ENCODE measurements at regions not wholly inside any gene's neighbourhood (a gene's known extent, or its start where the extent isn't known, plus 50 kb on each side); places are given as distances from the start of the nearest gene placed in this dataset.

DNA sequence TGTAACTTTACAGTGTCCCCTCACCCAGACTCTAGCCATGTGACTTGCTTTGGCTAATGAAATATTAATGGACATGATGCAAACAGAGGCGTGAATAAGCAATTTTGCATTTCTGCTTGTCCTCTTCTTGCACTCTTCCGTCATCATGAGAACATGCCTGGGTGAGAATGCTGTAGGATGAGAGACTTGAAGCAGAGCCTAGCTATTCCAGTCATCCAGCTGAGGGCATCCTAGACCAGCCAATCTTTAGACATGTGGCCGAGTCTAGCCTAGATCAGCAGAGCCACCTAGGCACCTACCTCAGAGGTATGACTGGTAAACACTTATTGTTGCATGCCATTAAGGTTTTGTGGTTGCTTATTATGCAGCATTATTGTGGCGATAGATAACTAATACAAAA lies 450.5 kb upstream of the AZI2 start:
- WGBS, 10 experiments, result 23 to 86% (median 81%) methylated on average over 1 to 4 of the region's 4 CpGs; no CpG with 5 or more reads in 3 of the 10 experiments
- Histone ChIP-seq H3K4me1 (replicated peaks in 1 of 2) (no peaks in the 10 kb centered on the region), H3K27ac (no peak overlapping the region), H3K4me3 (no peak overlapping the region)
- peak; percentile 37 to 97 (median 92) for ATAC-seq (replicated peaks in 6 of 8)
- in situ Hi-C loops (cut with MboI; ENCODE audit: low pct_unique_long_range_greater_than_20kb in 2 of 9, low sequenced_read_pairs in 9 of 9, unreplicated experiment in 9 of 9), result no loop called here

DNA sequence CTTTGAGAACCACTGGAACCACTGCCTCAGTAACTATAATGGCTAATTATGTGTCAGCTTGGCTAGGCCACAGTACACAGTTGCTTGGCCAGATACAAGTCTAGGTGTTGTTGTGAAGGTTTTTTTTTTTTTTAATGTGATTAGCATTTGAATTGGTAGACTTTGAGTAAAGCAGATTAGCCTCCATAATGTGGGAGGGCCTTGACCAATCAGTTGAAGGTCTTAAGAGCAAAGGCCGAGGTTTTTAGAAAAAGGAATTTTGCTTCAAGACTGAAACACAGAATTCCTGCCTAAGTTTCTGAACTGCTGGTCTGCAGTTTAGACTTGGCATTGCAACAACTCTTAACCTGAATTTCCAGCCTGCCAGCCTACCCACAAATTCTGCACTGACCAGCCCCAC lies 451.6 kb upstream of the AZI2 start:
- no peaks in the 10 kb centered on the region for H3K4me1 ChIP-seq (replicated peaks in 1 of 2)
- no peak overlapping the region for H3K27ac ChIP-seq
- ATAC-seq (replicated peaks in 6 of 8), result no peak
- in situ Hi-C loops (cut with MboI; ENCODE audit: low pct_unique_long_range_greater_than_20kb in 2 of 9, low sequenced_read_pairs in 9 of 9, unreplicated experiment in 9 of 9), result no loop called here
- H3K4me3 ChIP-seq, result no peak overlapping the region
- WGBS, 10 experiments, result 50 to 100% (median 71%) methylated on average over 1 of the region's 1 CpG; no CpG with 5 or more reads in 4 of the 10 experiments

DNA sequence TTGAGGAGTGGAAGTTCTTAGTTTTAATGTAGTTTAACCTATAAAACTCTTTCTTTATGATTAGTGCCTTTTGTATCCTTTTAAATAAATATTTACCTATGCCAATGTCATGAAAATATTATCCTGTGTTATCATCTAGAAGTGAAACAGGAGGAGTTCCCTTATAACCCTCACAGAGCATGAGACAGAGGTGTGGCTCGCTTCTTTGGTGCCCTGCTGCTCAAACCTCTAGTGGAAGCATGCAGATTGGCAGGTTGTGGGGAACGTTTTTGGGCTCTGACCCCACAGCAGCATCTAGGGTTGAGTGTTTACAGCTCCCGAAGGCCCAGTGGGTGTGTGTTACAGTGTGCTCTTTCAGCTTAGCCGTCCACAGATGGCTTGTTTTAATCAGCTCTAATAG lies 459.4 kb upstream of the AZI2 start:
- no peaks in the 10 kb centered on the region for H3K4me1 ChIP-seq (replicated peaks in 1 of 2)
- H3K27ac ChIP-seq, result no peak overlapping the region
- in situ Hi-C loops (cut with MboI; ENCODE audit: low pct_unique_long_range_greater_than_20kb in 2 of 9, low sequenced_read_pairs in 9 of 9, unreplicated experiment in 9 of 9), result no loop called here
- no peak overlapping the region for H3K4me3 ChIP-seq
- WGBS, 10 experiments, result 21 to 100% (median 79%) methylated on average over 1 to 3 of the region's 4 CpGs; no CpG with 5 or more reads in 6 of the 10 experiments
- no peak for ATAC-seq (replicated peaks in 6 of 8)

DNA sequence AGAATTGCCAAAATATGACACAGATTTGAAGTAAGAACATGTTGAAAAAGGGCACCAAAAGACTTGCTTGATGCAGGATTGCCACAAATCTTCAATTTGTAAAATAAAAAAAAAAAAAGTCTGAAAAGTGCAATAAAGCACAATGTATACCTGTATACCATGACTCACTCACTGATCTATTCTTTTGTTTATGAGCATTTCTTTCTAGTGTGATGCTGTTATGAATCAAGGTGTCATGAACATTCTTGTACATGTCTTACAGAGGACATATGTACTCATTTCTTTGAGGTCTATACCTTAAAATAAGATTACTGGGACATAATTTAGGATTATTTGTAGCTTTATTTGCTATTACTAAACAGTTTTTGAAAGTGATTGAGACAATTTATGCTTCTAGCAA lies 464.9 kb upstream of the RBMS3 start:
- no peak for ATAC-seq (replicated peaks in 6 of 8)
- H3K4me1 ChIP-seq (replicated peaks in 1 of 2), result no peaks in the 10 kb centered on the region
- H3K27ac ChIP-seq, result no peak overlapping the region
- H3K4me3 ChIP-seq, result no peak overlapping the region
- in situ Hi-C loops (cut with MboI; ENCODE audit: low pct_unique_long_range_greater_than_20kb in 2 of 9, low sequenced_read_pairs in 9 of 9, unreplicated experiment in 9 of 9), result no loop called here

DNA sequence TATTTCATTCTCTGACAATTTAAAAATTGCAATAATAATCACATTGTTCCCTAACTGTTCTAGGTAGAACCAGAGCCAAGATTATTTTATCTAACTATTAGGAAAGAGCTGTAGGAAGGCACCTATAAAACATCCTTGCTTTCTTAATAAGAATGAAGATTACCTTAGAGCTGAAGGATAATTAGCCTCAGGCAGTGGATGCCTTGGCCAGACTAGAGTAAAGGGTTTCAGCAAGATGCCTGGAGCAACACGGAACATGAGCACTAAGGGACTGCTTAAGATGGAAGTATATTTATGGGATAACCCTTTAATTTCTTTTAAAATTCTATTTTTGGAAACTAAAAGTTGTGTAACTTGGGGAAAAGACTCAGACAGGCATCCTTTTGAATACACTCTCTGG lies 456.6 kb upstream of the RBMS3 start:
- Histone ChIP-seq H3K27ac (no peak overlapping the region), H3K4me1 (replicated peaks in 1 of 2) (no peaks in the 10 kb centered on the region), H3K4me3 (no peak overlapping the region)
- in situ Hi-C loops (cut with MboI; ENCODE audit: low pct_unique_long_range_greater_than_20kb in 2 of 9, low sequenced_read_pairs in 9 of 9, unreplicated experiment in 9 of 9), result no loop called here
- 14 to 100% (median 100%) methylated on average over 1 of the region's 1 CpG; no CpG with 5 or more reads in 3 of the 10 experiments for WGBS, 10 experiments
- ATAC-seq (replicated peaks in 6 of 8), result no peak

DNA sequence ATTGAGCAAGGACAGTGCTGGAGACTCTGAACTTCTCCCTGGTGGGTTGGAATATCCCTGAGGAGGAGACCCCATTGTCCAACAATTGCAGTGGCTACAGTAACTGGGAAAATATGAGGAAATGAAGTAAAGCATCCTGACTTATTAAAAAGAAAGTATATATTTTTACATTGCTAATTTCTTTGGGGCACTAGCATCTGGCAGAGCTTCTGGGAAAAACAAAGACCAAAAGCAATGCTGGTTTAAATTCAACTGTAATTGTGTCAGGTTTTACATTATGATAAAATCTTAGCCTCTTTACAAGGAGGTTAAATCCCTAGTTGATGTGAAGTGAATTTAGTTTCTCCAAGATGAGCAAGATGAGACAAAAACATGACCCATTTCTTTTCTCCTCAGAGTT lies 454.0 kb upstream of the RBMS3 start:
- Histone ChIP-seq H3K27ac (no peak overlapping the region), H3K4me1 (replicated peaks in 1 of 2) (no peaks in the 10 kb centered on the region), H3K4me3 (no peak overlapping the region)
- ATAC-seq (replicated peaks in 6 of 8), result peak in 3 of 8 experiments; percentile 57 to 68 (median 61)
- in situ Hi-C loops (cut with MboI; ENCODE audit: low pct_unique_long_range_greater_than_20kb in 2 of 9, low sequenced_read_pairs in 9 of 9, unreplicated experiment in 9 of 9), result no loop called here

DNA sequence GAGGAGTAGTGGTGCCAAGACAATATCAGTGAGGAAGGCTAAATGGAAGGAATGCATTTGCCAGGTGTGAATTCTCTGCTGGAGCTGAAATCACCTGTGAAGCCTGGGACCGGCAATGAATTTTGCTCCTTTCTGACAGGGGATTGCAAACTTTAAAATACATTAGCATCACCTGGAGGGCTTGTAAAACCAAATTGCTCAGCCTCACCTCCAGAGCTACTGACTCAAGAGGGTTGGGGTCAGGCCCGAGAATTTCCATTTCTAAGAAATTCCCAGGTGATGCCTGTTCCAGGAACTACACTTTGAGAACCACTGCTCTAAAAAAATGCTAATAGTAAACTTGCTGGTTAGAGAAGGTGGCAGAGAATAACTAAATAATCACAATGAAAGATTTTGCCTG lies 445.6 kb upstream of the RBMS3 start:
- WGBS, 10 experiments, result 0 to 88% (median 69%) methylated on average over 1 to 2 of the region's 2 CpGs; no CpG with 5 or more reads in 1 of the 10 experiments
- in situ Hi-C loops (cut with MboI; ENCODE audit: low pct_unique_long_range_greater_than_20kb in 2 of 9, low sequenced_read_pairs in 9 of 9, unreplicated experiment in 9 of 9), result no loop called here
- no peak overlapping the region for H3K27ac ChIP-seq
- H3K4me3 ChIP-seq, result no peak overlapping the region
- ATAC-seq (replicated peaks in 6 of 8), result no peak
- H3K4me1 ChIP-seq (replicated peaks in 1 of 2), result peaks cover 0 to 3% of the 10 kb centered on the region in 2 donors

DNA sequence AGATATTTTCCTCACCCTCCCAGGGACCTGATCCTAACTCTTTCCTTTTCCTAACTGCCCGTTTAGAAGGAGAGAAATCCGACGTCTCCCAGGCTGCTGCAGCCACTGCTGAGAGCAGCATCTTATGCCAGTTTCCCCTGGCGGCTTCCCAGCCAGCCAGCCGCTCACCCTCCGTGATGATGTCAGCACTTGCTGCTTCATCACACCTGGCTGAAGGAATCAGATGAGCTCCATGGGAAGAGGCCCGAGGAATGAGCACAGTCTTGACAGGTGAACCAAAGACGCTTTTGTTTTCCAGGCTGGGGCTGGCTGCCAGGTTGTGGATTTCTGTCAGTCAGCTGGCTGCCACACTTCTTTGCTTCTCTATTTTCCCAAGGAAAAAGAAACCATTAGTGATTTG lies 445.1 kb upstream of the RBMS3 start:
- ATAC-seq (replicated peaks in 6 of 8), result peak in 4 of 8 experiments; percentile 24 to 56 (median 32)
- in situ Hi-C loops (cut with MboI; ENCODE audit: low pct_unique_long_range_greater_than_20kb in 2 of 9, low sequenced_read_pairs in 9 of 9, unreplicated experiment in 9 of 9), result no loop called here
- no peak overlapping the region for H3K4me3 ChIP-seq
- no peak overlapping the region for H3K27ac ChIP-seq
- peaks cover 0 to 3% of the 10 kb centered on the region in 2 donors for H3K4me1 ChIP-seq (replicated peaks in 1 of 2)
- WGBS, 10 experiments, result 0 to 71% (median 0%) methylated on average over 1 to 6 of the region's 8 CpGs; no CpG with 5 or more reads in 5 of the 10 experiments

DNA sequence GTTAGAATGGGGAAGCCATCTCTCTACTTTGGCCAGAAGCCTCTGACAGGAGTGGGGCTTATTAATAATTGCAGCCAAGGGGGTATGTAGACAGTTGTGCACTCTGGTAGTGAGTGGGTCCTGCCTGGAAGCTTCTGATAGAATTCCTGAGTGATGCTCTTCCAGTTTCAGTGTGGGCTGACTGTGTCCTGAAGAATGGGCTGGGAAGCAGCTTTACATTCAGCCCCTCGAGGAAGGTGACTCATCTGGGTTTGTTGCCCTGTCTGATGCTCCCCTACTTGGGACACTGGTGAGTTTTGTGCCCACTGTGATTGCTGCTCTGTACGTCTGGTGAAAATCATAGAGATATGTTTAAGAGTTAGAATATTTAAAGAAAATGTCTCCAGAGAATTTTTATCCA lies 444.7 kb upstream of the RBMS3 start:
- Histone ChIP-seq H3K27ac (no peak overlapping the region), H3K4me1 (replicated peaks in 1 of 2) (peaks cover 0 to 3% of the 10 kb centered on the region in 2 donors), H3K4me3 (no peak overlapping the region)
- peak in 1 of 8 experiments; percentile 16 for ATAC-seq (replicated peaks in 6 of 8)
- in situ Hi-C loops (cut with MboI; ENCODE audit: low pct_unique_long_range_greater_than_20kb in 2 of 9, low sequenced_read_pairs in 9 of 9, unreplicated experiment in 9 of 9), result no loop called here
- 60 to 100% methylated on average over 1 to 2 of the region's 2 CpGs; no CpG with 5 or more reads in 8 of the 10 experiments for WGBS, 10 experiments

DNA sequence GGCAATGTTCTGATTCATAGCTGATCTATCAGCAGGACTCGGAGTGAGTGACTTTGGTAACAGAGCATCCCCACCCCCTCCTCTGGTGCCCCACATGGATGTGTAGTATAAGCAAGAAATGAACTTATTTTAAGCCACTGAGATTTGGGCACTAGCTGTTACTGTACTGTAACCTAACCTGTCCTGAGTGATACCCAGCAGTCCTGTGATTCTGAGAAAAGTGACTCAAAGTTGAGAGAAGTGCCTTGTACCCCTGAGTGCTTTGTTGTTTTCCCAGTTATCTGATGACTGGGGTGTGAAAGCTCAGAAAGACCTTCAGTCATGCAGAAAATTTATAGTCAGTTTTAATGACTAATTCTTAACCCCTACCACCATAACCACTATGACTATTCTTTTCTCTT lies 439.9 kb upstream of the RBMS3 start:
- in situ Hi-C loops (cut with MboI; ENCODE audit: low pct_unique_long_range_greater_than_20kb in 2 of 9, low sequenced_read_pairs in 9 of 9, unreplicated experiment in 9 of 9), result no loop called here
- H3K4me3 ChIP-seq, result no peak overlapping the region
- ATAC-seq (replicated peaks in 6 of 8), result no peak
- 50 to 100% (median 73%) methylated on average over 1 of the region's 1 CpG; no CpG with 5 or more reads in 4 of the 10 experiments for WGBS, 10 experiments
- no peak overlapping the region for H3K27ac ChIP-seq
- peaks cover 0 to 3% of the 10 kb centered on the region in 2 donors for H3K4me1 ChIP-seq (replicated peaks in 1 of 2)

DNA sequence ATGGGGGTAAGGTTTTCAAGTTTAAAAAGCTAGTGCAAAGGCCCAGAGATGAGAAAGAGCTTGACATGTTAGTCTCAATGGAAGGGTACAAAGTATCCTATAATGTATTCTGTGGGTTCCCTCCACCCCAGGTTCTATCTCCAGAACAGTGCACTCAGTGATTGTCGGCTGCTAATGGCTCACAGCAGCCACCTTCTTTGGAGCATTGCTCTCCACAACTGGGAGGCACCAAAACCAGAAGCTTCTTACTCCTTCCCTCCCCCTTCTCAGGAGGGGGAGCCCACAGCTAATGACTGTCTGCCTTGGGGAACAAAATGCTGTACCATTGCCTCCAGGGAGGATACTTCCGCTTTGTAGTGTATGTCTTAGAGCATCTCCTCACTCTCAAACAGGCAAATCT lies 439.4 kb upstream of the RBMS3 start:
- H3K27ac ChIP-seq, result no peak overlapping the region
- H3K4me1 ChIP-seq (replicated peaks in 1 of 2), result peaks cover 1 to 4% of the 10 kb centered on the region in 2 donors
- 20 to 100% (median 80%) methylated on average over 1 to 2 of the region's 2 CpGs; no CpG with 5 or more reads in 5 of the 10 experiments for WGBS, 10 experiments
- no peak overlapping the region for H3K4me3 ChIP-seq
- no peak for ATAC-seq (replicated peaks in 6 of 8)
- in situ Hi-C loops (cut with MboI; ENCODE audit: low pct_unique_long_range_greater_than_20kb in 2 of 9, low sequenced_read_pairs in 9 of 9, unreplicated experiment in 9 of 9), result no loop called here

DNA sequence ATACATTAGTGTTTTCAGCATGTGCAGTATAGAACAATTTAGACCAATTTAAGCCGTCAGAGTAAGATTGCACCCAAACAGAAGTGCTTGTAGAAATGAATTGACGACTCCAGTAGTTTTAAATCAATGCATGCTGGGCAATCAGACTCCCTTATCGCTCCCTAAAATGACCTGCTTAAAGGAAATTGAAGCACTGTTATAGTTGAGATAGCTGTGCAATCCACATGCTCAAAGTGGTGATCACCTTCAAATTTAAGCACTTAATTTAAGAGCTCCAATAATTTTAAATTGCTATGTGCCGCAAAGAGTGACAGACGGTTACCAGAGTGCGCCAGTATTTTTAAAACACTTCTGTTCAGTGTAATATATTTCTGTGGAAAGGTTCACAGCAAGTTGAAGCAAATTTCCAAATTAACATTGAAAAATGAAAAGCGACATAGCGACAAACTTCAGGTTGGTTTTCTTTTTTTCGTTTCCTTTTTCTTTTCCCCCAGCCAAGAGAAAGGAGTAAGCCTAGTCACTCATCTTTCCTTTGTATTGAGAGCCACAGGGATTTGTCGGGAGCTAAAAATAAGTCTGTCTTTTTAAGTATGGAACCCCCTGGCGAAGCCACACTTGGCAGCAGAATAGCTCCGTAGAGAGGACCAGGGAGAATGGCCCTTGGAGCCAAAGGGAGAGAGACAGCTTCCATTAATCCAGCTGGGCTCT lies 436.4 kb upstream of the RBMS3 start:
- H3K27ac ChIP-seq, result no peak overlapping the region
- H3K4me3 ChIP-seq, result no peak overlapping the region
- H3K4me1 ChIP-seq (replicated peaks in 1 of 2), result peaks cover 12 to 26% of the 10 kb centered on the region in 2 donors
- ATAC-seq (replicated peaks in 6 of 8), result no peak
- in situ Hi-C loops (cut with MboI; ENCODE audit: low pct_unique_long_range_greater_than_20kb in 2 of 9, low sequenced_read_pairs in 9 of 9, unreplicated experiment in 9 of 9), result no loop called here
- 67 to 97% (median 79%) methylated on average over 2 to 12 of the region's 12 CpGs for WGBS, 10 experiments

DNA sequence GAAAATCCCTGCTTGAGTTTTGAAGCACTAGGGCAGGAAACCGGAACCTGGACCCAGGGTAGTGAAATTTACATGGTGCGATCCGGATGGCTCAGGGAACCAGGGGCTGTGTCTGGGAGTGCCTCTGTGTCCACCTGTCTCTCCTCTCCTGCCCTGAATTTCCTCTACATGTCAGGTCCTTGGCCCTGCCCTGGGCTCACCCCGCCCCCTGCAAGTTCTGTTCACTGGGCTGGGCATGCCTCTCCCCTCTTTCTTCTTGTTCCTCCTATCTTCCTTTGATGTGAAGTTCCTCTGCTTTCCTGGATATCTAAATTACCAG lies 435.9 kb upstream of the RBMS3 start:
- WGBS, 10 experiments, result 33 to 100% (median 80%) methylated on average over 1 to 4 of the region's 4 CpGs; no CpG with 5 or more reads in 3 of the 10 experiments

DNA sequence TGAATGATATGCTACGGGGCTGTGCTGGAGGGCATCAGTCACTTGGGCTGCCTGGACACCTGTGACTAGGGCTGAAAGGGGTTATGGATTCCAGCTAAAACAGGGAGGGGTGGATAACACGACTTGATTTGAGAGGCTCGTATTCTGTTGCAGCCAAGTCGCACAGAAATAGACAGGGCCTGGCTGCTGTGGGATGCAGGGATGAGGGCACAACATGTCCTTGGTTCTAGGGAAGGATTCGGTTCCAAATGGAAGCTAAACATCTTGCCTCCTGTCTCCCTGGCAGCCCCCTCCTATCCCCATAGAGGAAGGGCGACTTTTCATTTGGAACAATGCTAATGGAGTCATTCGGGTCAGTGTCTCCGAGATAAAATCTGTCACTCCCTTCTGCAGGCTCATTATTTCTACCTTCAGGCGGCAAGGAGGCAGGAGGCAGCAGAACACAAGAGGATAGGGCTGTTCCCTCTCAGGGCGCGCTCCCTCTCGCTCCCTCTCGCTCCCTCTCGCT lies 433.8 kb upstream of the RBMS3 start:
- Histone ChIP-seq H3K4me3 (peak overlapping the region in 3 of 5 donors; percentile 10 to 17 (median 15)), H3K4me1 (replicated peaks in 1 of 2) (peaks cover 12 to 32% of the 10 kb centered on the region in 2 donors), H3K27ac (peak overlapping the region in 1 of 2 donors; percentile 76)
- ATAC-seq (replicated peaks in 6 of 8), result peak in 5 of 8 experiments; percentile 81 to 93 (median 91)
- WGBS, 10 experiments, result 0 to 81% (median 47%) methylated on average over 1 to 7 of the region's 14 CpGs; no CpG with 5 or more reads in 1 of the 10 experiments
- in situ Hi-C loops (cut with MboI; ENCODE audit: low pct_unique_long_range_greater_than_20kb in 2 of 9, low sequenced_read_pairs in 9 of 9, unreplicated experiment in 9 of 9), result no loop called here

More for the DNA sequence above, 435.9 kb upstream of the RBMS3 start:
- peaks cover 12 to 29% of the 10 kb centered on the region in 2 donors for H3K4me1 ChIP-seq (replicated peaks in 1 of 2)
- no peak for ATAC-seq (replicated peaks in 6 of 8)
- no peak overlapping the region for H3K4me3 ChIP-seq
- H3K27ac ChIP-seq, result no peak overlapping the region
- in situ Hi-C loops (cut with MboI; ENCODE audit: low pct_unique_long_range_greater_than_20kb in 2 of 9, low sequenced_read_pairs in 9 of 9, unreplicated experiment in 9 of 9), result no loop called here

Data from motor neuron (in vitro differentiated cells).